Lung (tissue), 11 donors: ENCODE measurements at regions not wholly inside any gene's neighbourhood (a gene's known extent, or its start where the extent isn't known, plus 50 kb on each side); places are given as distances from the start of the nearest gene placed in this dataset.
A peak's percentile ranks its signal among the peaks of the same experiment; 100 is the strongest.

Experiments
- ATAC-seq: fragments of 200-7000 bp; cut with Tn5 transposase; one replicate; pipeline ENCODE4 v1.9.1; 2020; ENCODE audit warnings: moderate number of reproducible peaks; ENCODE audit not compliant: insufficient read depth, low FRiP score
- DNase-seq, 3 donors: peaks; one replicate each; pipeline ENCODE4 v3.0.0-alpha.2; 2013 to 2017
- H3K27ac ChIP-seq, 2 donors: one replicate each; pipeline ENCODE4 v1.5.1; 2013; ENCODE audit warnings: mild to moderate bottlenecking in 2 of 2, moderate library complexity in 2 of 2, control low read depth in 1 of 2, inconsistent platforms in 1 of 2, low read depth in 1 of 2, low read length in 1 of 2
- H3K27me3 ChIP-seq, 3 donors: one replicate each; pipeline ENCODE4 v1.5.1; 2013; ENCODE audit warnings: low read length in 2 of 3; ENCODE audit not compliant: control insufficient read depth in 3 of 3, insufficient read depth in 3 of 3
- H3K36me3 ChIP-seq, 4 donors: one replicate each; pipeline ENCODE4 v1.5.1; 2013; ENCODE audit warnings: low read length in 4 of 4, mild to moderate bottlenecking in 1 of 4, moderate library complexity in 1 of 4; ENCODE audit not compliant: control insufficient read depth in 4 of 4, insufficient read depth in 4 of 4
- H3K4me1 ChIP-seq, 5 donors: one replicate each; pipeline ENCODE4 v1.5.1; 2013; ENCODE audit warnings: low read length in 5 of 5, mild to moderate bottlenecking in 2 of 5, moderate library complexity in 1 of 5; ENCODE audit not compliant: control insufficient read depth in 5 of 5, insufficient read depth in 5 of 5
- H3K4me3 ChIP-seq: one replicate; pipeline ENCODE4 v1.5.1; 2013; ENCODE audit warnings: mild to moderate bottlenecking, control low read depth, moderate library complexity
- H3K9ac ChIP-seq, 2 donors: one replicate each; pipeline ENCODE4 v1.5.1; 2013; ENCODE audit warnings: low read length in 2 of 2, control low read depth in 1 of 2; ENCODE audit not compliant: insufficient read depth in 1 of 2
- H3K9me3 ChIP-seq, 4 donors: one replicate each; pipeline ENCODE4 v1.5.1; 2013; ENCODE audit warnings: low read length in 3 of 4, mild to moderate bottlenecking in 1 of 4, moderate library complexity in 1 of 4; ENCODE audit not compliant: control insufficient read depth in 4 of 4, insufficient read depth in 3 of 4
- CTCF ChIP-seq: IDR thresholded peaks from 2 replicates; pipeline ENCODE4 v1.5.1; 2012; ENCODE audit warnings: mild to moderate bottlenecking; ENCODE audit errors: control extremely low read depth, extremely low read depth
- WGBS, 2 donors: extraction: QIAGEN DNeasy Blood & Tissue Kit; methylation state at CpG; one replicate each; pipeline ENCODE4 v1.1.7; 2013; 5-methylcytosine and 5-hydroxymethylcytosine counted together
- donor health status: control.
- donor health status: control.
- donor health status: Bipolar disorder and iron deficiency.
- donor health status: healthy.
- donor health status: DM: yes; HTN: yes; CAD: no.

- Histone ChIP-seq H3K9me3 (peaks cover 0 to 6% (median 4%) of the 10 kb centered on the region in 4 donors), H3K4me3 (no peak overlapping the region), H3K36me3 (no peaks in the 10 kb centered on the region), H3K9ac (no peak overlapping the region), H3K27me3 (no peaks in the 10 kb centered on the region), H3K27ac (no peak overlapping the region), H3K4me1 (no peaks in the 10 kb centered on the region)
- 71 to 75% methylated on average over 9 of the region's 9 CpGs for WGBS, 2 donors
- DNase-seq = no peak
- no peak for ATAC-seq
- no peak for TF ChIP-seq CTCF
Observed at GRCh38 chr11:114929351-114930000, 251.1 kb downstream of the NXPE2 start.

- peaks cover 0 to 9% (median 5%) of the 10 kb centered on the region in 4 donors for H3K9me3 ChIP-seq
- no peaks in the 10 kb centered on the region for H3K27me3 ChIP-seq
- no peak for TF ChIP-seq CTCF
- H3K4me1 ChIP-seq = peaks cover 0 to 2% (median 0%) of the 10 kb centered on the region in 5 donors
- WGBS, 2 donors = 83 to 85% methylated on average over 3 of the region's 3 CpGs
- H3K36me3 ChIP-seq = no peaks in the 10 kb centered on the region
- no peak for ATAC-seq
- DNase-seq = no peak
- H3K4me3 ChIP-seq = no peak overlapping the region
- H3K9ac ChIP-seq = no peak overlapping the region
- no peak overlapping the region for H3K27ac ChIP-seq
Observed at GRCh38 chr11:114938799-114939198, 260.5 kb downstream of the NXPE2 start.

- Histone ChIP-seq H3K4me3 (no peak overlapping the region), H3K27ac (no peak overlapping the region), H3K27me3 (no peaks in the 10 kb centered on the region), H3K9ac (no peak overlapping the region), H3K4me1 (peaks cover 0 to 2% (median 0%) of the 10 kb centered on the region in 5 donors), H3K9me3 (peaks cover 0 to 9% (median 4%) of the 10 kb centered on the region in 4 donors), H3K36me3 (no peaks in the 10 kb centered on the region)
- DNase-seq = peak; percentile 27 to 41 (median 27)
- ATAC-seq = no peak
- TF ChIP-seq CTCF = no peak
Observed at GRCh38 chr11:114942207-114942606, 263.9 kb downstream of the NXPE2 start.
